PFSK-1 (cell line): ENCODE measurements at regions not wholly inside any gene's neighbourhood (a gene's known extent, or its start where the extent isn't known, plus 50 kb on each side); places are given as distances from the start of the nearest gene placed in this dataset.

Experiments
- FOXP2 ChIP-seq: optimal IDR thresholded peaks from 2 replicates; pipeline ENCODE3; 2011; ENCODE audit warnings: borderline replicate concordance, control low read depth, inconsistent platforms; ENCODE audit not compliant: insufficient read depth; ENCODE audit errors: extremely low read length, extremely low read depth
- POLR2AphosphoS5 ChIP-seq: IDR thresholded peaks from 2 replicates; pipeline ENCODE4 v1.6.1; 2012; ENCODE audit warnings: low read depth, mild to moderate bottlenecking, control low read depth, low read length, moderate library complexity
- SIN3A ChIP-seq: IDR thresholded peaks from 2 replicates; pipeline ENCODE4 v1.6.1; 2012; ENCODE audit warnings: mild to moderate bottlenecking, low read length, moderate library complexity, borderline replicate concordance; ENCODE audit not compliant: insufficient read depth
- TAF1 ChIP-seq: IDR thresholded peaks from 2 replicates; pipeline ENCODE4 v1.6.1; 2012; ENCODE audit warnings: low read length, control low read depth, borderline replicate concordance; ENCODE audit not compliant: insufficient read depth
- TF ChIP-seq, protein P1 (sequence below), 2 experiments: IDR thresholded peaks; 2 replicates each; pipeline versions ENCODE4 v1.6.1 to v1.8.0; 2011 to 2012; ENCODE audit warnings: low read depth in 2 of 2, low read length in 2 of 2, control low read depth in 1 of 2, inconsistent platforms in 1 of 2, mild to moderate bottlenecking in 1 of 2, moderate library complexity in 1 of 2; ENCODE audit not compliant: insufficient read depth in 1 of 2

DNA sequence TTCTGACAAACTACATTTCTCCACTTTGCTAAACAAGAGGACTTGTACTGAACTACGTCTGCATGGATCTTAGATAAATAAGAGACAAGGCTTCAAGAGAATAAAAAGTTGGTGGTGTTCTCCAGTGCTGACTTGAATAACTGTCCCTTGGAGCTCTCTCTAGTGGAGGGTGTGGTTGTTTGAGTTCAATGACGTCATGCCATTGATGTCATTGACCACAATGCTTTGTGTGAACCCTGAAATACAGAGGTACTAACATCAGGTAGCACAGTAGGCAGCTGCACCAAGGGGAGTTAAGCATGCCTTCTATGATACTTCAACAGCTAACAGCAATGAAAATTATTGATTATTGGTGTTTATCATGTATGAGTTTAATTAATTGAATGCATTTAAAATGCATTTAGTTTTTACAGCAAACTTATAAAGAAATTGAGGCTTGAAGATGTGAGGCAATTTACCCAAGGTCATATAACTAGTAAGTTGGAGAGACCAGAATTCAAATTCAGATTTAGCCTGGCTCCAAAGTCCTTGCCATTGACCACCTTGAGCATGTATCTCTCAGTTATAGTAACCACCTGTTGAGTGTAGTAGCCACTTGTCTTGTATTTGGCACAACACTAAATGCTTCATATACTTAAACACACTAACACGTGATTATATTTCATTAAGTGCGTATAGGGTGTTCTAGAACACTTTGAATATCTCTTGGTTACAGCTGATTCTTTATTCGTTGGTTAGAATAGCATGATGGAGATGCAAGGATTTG, 126.0 kb upstream of the ANKRD28 start:
- TF ChIP-seq, protein P1, sequence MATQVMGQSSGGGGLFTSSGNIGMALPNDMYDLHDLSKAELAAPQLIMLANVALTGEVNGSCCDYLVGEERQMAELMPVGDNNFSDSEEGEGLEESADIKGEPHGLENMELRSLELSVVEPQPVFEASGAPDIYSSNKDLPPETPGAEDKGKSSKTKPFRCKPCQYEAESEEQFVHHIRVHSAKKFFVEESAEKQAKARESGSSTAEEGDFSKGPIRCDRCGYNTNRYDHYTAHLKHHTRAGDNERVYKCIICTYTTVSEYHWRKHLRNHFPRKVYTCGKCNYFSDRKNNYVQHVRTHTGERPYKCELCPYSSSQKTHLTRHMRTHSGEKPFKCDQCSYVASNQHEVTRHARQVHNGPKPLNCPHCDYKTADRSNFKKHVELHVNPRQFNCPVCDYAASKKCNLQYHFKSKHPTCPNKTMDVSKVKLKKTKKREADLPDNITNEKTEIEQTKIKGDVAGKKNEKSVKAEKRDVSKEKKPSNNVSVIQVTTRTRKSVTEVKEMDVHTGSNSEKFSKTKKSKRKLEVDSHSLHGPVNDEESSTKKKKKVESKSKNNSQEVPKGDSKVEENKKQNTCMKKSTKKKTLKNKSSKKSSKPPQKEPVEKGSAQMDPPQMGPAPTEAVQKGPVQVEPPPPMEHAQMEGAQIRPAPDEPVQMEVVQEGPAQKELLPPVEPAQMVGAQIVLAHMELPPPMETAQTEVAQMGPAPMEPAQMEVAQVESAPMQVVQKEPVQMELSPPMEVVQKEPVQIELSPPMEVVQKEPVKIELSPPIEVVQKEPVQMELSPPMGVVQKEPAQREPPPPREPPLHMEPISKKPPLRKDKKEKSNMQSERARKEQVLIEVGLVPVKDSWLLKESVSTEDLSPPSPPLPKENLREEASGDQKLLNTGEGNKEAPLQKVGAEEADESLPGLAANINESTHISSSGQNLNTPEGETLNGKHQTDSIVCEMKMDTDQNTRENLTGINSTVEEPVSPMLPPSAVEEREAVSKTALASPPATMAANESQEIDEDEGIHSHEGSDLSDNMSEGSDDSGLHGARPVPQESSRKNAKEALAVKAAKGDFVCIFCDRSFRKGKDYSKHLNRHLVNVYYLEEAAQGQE (IDR thresholded peaks at IDR 0.05; ENCODE audit: insufficient read depth in 1 of 2, low read depth in 2 of 2, low read length in 2 of 2), result no peak

DNA sequence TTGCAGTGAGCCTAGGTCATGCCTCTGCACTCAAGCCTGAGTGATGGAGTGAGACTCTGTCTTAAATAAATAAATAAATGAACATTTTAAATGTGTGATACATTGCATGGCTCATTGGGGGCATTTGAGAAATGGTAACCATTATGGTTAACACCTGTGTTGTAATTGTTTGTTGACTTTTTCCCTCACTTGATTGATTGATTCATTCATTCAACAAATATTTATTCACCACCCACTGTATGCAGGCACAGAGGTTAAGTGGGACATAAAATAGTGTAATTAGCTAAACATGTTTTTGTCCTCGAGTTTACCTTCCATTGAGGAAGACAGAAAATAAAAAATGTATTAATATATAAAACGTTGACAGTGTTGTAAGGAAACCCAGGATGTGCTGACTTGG, 127.1 kb upstream of the ANKRD28 start:
- TF ChIP-seq POLR2AphosphoS5 (no peak), SIN3A (no peak), TAF1 (no peak), FOXP2 (no peak)
- TF ChIP-seq, protein P1 (IDR thresholded peaks at IDR 0.05; ENCODE audit: insufficient read depth in 1 of 2, low read depth in 2 of 2, low read length in 2 of 2), result no peak

- TF ChIP-seq, protein P1 (IDR thresholded peaks at IDR 0.05; ENCODE audit: insufficient read depth in 1 of 2, low read depth in 2 of 2, low read length in 2 of 2), result no peak
- TF ChIP-seq FOXP2, result no peak
- no peak for TF ChIP-seq SIN3A
- no peak for TF ChIP-seq TAF1
- no peak for TF ChIP-seq POLR2AphosphoS5
Measured at GRCh38 chr3:15926871-15927270, 129.1 kb upstream of the ANKRD28 start.

- TF ChIP-seq, protein P1 (IDR thresholded peaks at IDR 0.05; ENCODE audit: insufficient read depth in 1 of 2, low read depth in 2 of 2, low read length in 2 of 2), result no peak
- TF ChIP-seq POLR2AphosphoS5, result no peak
- no peak for TF ChIP-seq FOXP2
- no peak for TF ChIP-seq SIN3A
- TF ChIP-seq TAF1, result no peak
Measured at GRCh38 chr3:15927969-15928368, 130.2 kb upstream of the ANKRD28 start.

DNA sequence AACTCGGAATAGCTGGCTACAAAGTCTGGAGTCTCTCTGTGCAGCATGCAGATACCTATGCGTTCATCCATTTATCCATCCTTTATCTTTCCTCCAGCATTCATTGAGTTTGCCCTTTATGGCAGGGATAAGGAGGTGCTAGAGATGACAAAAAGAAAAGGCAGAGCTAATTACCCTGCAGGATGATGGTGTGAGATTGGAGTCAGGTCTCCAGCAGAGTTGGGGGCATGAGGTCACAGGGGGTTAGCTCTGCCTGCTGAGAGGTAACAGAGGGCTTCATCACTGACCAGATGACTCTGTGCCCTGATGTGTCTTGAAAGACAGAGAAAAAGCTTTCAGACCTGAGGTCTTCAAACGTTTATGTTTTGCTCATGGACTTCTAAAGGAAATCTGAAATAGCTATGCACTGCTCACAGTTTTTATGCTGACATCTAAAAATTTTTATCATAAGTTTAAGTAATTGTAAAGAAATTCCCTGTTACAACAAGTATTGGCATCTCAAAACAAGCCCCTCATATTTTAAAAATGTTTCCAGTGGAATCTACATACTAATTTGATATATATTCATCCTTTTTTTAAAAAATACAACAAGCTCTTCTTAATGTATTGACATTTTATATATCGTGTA, 132.3 kb upstream of the ANKRD28 start:
- TF ChIP-seq TAF1 (no peak), FOXP2 (no peak), POLR2AphosphoS5 (no peak), SIN3A (no peak)
- TF ChIP-seq, protein P1 (IDR thresholded peaks at IDR 0.05; ENCODE audit: insufficient read depth in 1 of 2, low read depth in 2 of 2, low read length in 2 of 2), result no peak
